ENCODE measurements at regions not wholly inside any gene's neighbourhood (a gene's known extent, or its start where the extent isn't known, plus 50 kb on each side); places are given as distances from the start of the nearest gene placed in this dataset.
A peak's percentile ranks its signal among the peaks of the same experiment; 100 is the strongest.

GRCh38 chr14:95979339-95980042, 59.7 kb upstream of the C14orf132 start:
- DNase-seq (ENCODE audit: extremely low read depth, insufficient read length): no peak

DNA sequence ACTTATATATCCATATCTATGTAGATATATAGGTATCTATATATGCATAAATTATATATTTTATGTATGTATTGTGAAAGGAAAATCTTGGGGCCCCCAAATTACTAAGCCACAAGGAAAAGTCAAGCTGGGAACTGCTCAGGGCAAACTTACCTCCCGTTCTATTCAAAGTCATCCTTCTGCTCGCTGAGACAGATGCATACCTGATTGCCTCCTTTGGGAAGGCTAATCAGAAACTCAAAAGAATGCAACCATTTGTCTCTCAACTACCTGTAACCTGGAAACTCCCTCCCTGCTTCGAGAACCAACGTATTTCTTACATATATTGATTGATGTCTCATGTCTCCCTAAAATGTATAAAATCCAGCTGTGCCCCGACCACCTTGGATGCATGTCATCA, 58.8 kb upstream of the C14orf132 start:
- no peaks in the 10 kb centered on the region; the same call in 1 of the 2 replicates for H3K27me3 ChIP-seq (replicated peaks; ENCODE audit: control insufficient read depth, insufficient read depth, low read length)
- no peak for DNase-seq (ENCODE audit: extremely low read depth, insufficient read length)
- TF ChIP-seq CTCF (IDR thresholded peaks at IDR 0.05; ENCODE audit: insufficient read depth, low read length, poor library complexity, severe bottlenecking): no peak
- H3K36me3 ChIP-seq (ENCODE audit: control insufficient read depth, insufficient read depth, low read length): no peaks in the 10 kb centered on the region
- no peak overlapping the region for H3K4me3 ChIP-seq (replicated peaks; ENCODE audit: low read depth, low read length)

More at GRCh38 chr14:95979339-95980042, 59.7 kb upstream of the C14orf132 start:
- TF ChIP-seq CTCF (IDR thresholded peaks at IDR 0.05; ENCODE audit: insufficient read depth, low read length, poor library complexity, severe bottlenecking): peak; percentile 41
- no peaks in the 10 kb centered on the region; the same call in 1 of the 2 replicates for H3K27me3 ChIP-seq (replicated peaks; ENCODE audit: control insufficient read depth, insufficient read depth, low read length)
- no peaks in the 10 kb centered on the region for H3K36me3 ChIP-seq (ENCODE audit: control insufficient read depth, insufficient read depth, low read length)
- H3K4me3 ChIP-seq (replicated peaks; ENCODE audit: low read depth, low read length): no peak overlapping the region

- no peak for TF ChIP-seq CTCF (IDR thresholded peaks at IDR 0.05; ENCODE audit: insufficient read depth, low read length, poor library complexity, severe bottlenecking)
- H3K27me3 ChIP-seq (replicated peaks; ENCODE audit: control insufficient read depth, insufficient read depth, low read length): no peaks in the 10 kb centered on the region; the same call in 1 of the 2 replicates
- no peak overlapping the region for H3K4me3 ChIP-seq (replicated peaks; ENCODE audit: low read depth, low read length)
- no peaks in the 10 kb centered on the region for H3K36me3 ChIP-seq (ENCODE audit: control insufficient read depth, insufficient read depth, low read length)
- no peak for DNase-seq (ENCODE audit: extremely low read depth, insufficient read length)
Measured at GRCh38 chr14:95981965-95982364, 57.2 kb upstream of the C14orf132 start.

DNA sequence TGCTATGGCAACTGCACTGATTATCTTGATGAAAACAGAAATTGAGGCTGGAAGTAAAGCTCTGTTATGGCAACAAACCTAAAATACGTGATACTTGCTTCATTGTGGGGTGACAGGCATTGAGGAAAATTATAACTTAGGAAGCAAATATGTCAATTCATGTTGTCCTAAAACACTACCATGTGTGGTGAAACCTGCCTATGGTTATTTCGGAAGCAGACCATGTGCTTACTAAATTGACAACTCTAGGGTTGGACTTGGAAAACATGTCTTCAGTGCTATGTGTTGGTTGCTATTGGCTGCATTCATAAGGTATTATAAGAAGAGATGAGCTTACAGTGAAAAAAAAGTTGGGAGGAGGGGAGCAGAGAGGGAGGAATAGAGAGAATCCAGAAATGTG, 55.0 kb upstream of the C14orf132 start:
- no peaks in the 10 kb centered on the region; the same call in 1 of the 2 replicates for H3K27me3 ChIP-seq (replicated peaks; ENCODE audit: control insufficient read depth, insufficient read depth, low read length)
- H3K36me3 ChIP-seq (ENCODE audit: control insufficient read depth, insufficient read depth, low read length): no peaks in the 10 kb centered on the region
- DNase-seq (ENCODE audit: extremely low read depth, insufficient read length): no peak
- H3K4me3 ChIP-seq (replicated peaks; ENCODE audit: low read depth, low read length): no peak overlapping the region
- TF ChIP-seq CTCF (IDR thresholded peaks at IDR 0.05; ENCODE audit: insufficient read depth, low read length, poor library complexity, severe bottlenecking): no peak

All from GM06990 (cell line).